ENCODE measurements at regions not wholly inside any gene's neighbourhood (a gene's known extent, or its start where the extent isn't known, plus 50 kb on each side); places are given as distances from the start of the nearest gene placed in this dataset.

DNA sequence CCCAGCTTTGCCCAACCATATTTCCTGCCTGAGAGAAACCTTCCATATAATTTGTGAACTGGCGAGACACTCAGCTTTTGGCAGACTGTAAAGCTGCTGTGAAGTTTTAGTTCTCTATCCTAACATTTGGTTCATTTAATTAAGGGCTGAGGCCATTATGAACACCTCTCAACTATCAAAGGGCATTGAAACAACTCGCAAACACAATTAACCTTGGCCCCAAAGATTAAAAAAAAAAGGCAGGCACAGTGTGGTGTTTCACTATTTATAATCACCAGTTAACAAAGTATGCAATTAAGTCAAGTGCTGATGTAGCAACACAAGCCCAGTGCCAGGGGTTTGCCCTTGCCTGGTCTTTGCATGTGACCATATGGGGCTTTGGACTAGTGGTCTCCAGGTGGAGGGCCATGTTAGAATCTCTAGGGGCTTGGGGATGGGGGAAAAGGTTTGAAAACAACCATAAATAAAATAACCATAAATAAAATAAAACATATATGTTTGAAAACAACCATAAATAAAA is 297.6 kb upstream of the SKOR2 start:
- peaks cover 14% of the 10 kb centered on the region for H3K27me3 Mint-ChIP-seq (ENCODE audit: insufficient read depth, unreplicated experiment)
- no TSS peak for BruUV-seq (replicated peaks)
- no peak overlapping the region for H3K4me3 Mint-ChIP-seq (ENCODE audit: unreplicated experiment)
- no peak for TF ChIP-seq CTCF (IDR thresholded peaks at IDR 0.05; ENCODE audit: insufficient read depth in 1 of 2, low read depth in 1 of 2, low read length in 1 of 2, severe bottlenecking in 1 of 2, unreplicated experiment in 1 of 2)
- Histone ChIP-seq H3K4me1 (no peaks in the 10 kb centered on the region), H3K36me3 (ENCODE audit: control insufficient read depth, insufficient read depth, low read length) (no peaks in the 10 kb centered on the region), H3K27me3 (replicated peaks; ENCODE audit: control insufficient read depth, insufficient read depth, low read length) (no peaks in the 10 kb centered on the region), H3K9me3 (no peaks in the 10 kb centered on the region), H3K4me3 (ENCODE audit: low read depth, low read length) (no peak overlapping the region)
- H3K4me1 Mint-ChIP-seq (ENCODE audit: low read depth, unreplicated experiment): no peaks in the 10 kb centered on the region
- no peak overlapping the region for H3K27ac Mint-ChIP-seq (ENCODE audit: unreplicated experiment)
- no peaks in the 10 kb centered on the region for H3K36me3 Mint-ChIP-seq (ENCODE audit: insufficient read depth, unreplicated experiment)
- ChIA-PET POLR2A (no interaction called here), CTCF (no interaction called here)
- H3K9me3 Mint-ChIP-seq (ENCODE audit: unreplicated experiment): no peaks in the 10 kb centered on the region
- DNase-seq: no peak
- intact Hi-C loops (cut with micrococcal nuclease; ENCODE audit: unreplicated experiment): no loop called here

DNA sequence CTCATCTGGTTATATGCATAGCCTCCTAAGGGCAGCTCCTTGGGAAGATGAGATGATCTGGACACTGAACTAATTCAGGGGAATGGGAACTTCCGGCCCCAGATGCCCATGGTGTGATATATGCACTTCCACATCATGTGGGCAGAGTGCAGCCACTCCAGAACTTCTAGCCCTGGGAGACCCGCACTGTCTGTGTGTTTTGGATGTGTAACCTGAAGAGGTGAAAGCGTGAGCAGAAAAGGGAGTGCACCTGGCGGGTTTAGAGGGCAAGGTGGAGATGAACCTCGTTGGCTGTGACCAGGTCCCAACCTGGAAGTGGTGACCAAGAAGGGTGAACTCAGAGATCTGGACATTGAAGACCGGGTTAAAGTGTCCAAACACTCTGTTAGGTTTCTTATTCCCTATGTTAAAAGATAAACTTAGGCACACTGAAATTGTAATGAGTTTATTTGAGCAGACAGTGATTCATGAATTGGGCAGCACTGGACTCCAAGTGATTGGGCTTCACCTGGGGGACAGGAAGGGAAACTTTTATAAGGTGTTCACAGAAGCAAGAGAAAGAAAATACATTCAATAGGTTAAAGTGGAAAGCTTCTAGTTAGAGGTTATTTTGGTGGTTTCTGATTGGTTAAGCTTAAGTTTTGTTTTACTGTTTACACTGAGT is 296.2 kb upstream of the SKOR2 start:
- no peaks in the 10 kb centered on the region for H3K36me3 ChIP-seq (ENCODE audit: control insufficient read depth, insufficient read depth, low read length)
- no peaks in the 10 kb centered on the region for H3K4me1 ChIP-seq
- H3K4me3 Mint-ChIP-seq (ENCODE audit: unreplicated experiment): no peak overlapping the region
- ChIA-PET CTCF (no interaction called here), POLR2A (no interaction called here)
- intact Hi-C loops (cut with micrococcal nuclease; ENCODE audit: unreplicated experiment): no loop called here
- DNase-seq: no peak
- no peaks in the 10 kb centered on the region for H3K9me3 ChIP-seq
- no peak for TF ChIP-seq CTCF (IDR thresholded peaks at IDR 0.05; ENCODE audit: insufficient read depth in 1 of 2, low read depth in 1 of 2, low read length in 1 of 2, severe bottlenecking in 1 of 2, unreplicated experiment in 1 of 2)
- no peak overlapping the region for H3K4me3 ChIP-seq (ENCODE audit: low read depth, low read length)
- H3K9me3 Mint-ChIP-seq (ENCODE audit: unreplicated experiment): no peaks in the 10 kb centered on the region
- H3K27ac Mint-ChIP-seq (ENCODE audit: unreplicated experiment): no peak overlapping the region
- H3K36me3 Mint-ChIP-seq (ENCODE audit: insufficient read depth, unreplicated experiment): no peaks in the 10 kb centered on the region
- no peaks in the 10 kb centered on the region for H3K27me3 ChIP-seq (replicated peaks; ENCODE audit: control insufficient read depth, insufficient read depth, low read length)
- BruUV-seq (replicated peaks): no TSS peak
- no peaks in the 10 kb centered on the region for H3K4me1 Mint-ChIP-seq (ENCODE audit: low read depth, unreplicated experiment)
- peaks cover 14% of the 10 kb centered on the region for H3K27me3 Mint-ChIP-seq (ENCODE audit: insufficient read depth, unreplicated experiment)

DNA sequence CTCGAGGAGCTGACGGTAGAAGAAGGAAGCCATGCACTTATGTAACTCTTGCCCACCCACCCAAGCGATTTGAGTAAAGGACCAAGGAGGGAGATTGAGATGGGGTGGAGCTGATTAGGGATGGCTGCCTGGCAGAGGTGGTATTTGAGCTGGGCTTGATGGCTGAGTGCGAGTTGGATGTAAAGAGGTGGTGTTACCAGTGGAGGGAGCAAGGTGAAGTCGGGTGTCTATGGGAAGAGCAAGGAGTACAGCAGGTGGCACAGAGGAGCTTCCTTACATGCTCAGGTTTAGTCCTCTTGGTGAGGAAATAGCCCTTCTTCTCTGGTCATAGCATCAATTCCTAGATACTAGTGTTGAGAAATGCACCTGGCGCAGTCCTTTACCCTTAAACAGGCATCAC is 294.2 kb upstream of the SKOR2 start:
- H3K27me3 ChIP-seq (replicated peaks; ENCODE audit: control insufficient read depth, insufficient read depth, low read length): no peaks in the 10 kb centered on the region
- no peak for TF ChIP-seq CTCF (IDR thresholded peaks at IDR 0.05; ENCODE audit: insufficient read depth in 1 of 2, low read depth in 1 of 2, low read length in 1 of 2, severe bottlenecking in 1 of 2, unreplicated experiment in 1 of 2)
- Mint-ChIP-seq H3K4me1 (ENCODE audit: low read depth, unreplicated experiment) (no peaks in the 10 kb centered on the region), H3K27ac (ENCODE audit: unreplicated experiment) (no peak overlapping the region), H3K4me3 (ENCODE audit: unreplicated experiment) (no peak overlapping the region), H3K9me3 (ENCODE audit: unreplicated experiment) (no peaks in the 10 kb centered on the region), H3K36me3 (ENCODE audit: insufficient read depth, unreplicated experiment) (no peaks in the 10 kb centered on the region), H3K27me3 (ENCODE audit: insufficient read depth, unreplicated experiment) (peaks cover 18% of the 10 kb centered on the region)
- no peaks in the 10 kb centered on the region for H3K9me3 ChIP-seq
- no peaks in the 10 kb centered on the region for H3K4me1 ChIP-seq
- ChIA-PET CTCF (interaction anchor here (0.6 kb wide), 1 partner anchor 344 kb away, joined by 3 read pairs; no protein-coding TSS in a partner anchor), POLR2A (no interaction called here)
- DNase-seq: no peak
- BruUV-seq (replicated peaks): no TSS peak
- H3K36me3 ChIP-seq (ENCODE audit: control insufficient read depth, insufficient read depth, low read length): no peaks in the 10 kb centered on the region
- H3K4me3 ChIP-seq (ENCODE audit: low read depth, low read length): no peak overlapping the region
- intact Hi-C loops (cut with micrococcal nuclease; ENCODE audit: unreplicated experiment): no loop called here

All from Caco-2 (cell line).